ENCODE measurements at regions not wholly inside any gene's neighbourhood (a gene's known extent, or its start where the extent isn't known, plus 50 kb on each side); places are given as distances from the start of the nearest gene placed in this dataset.

DNA sequence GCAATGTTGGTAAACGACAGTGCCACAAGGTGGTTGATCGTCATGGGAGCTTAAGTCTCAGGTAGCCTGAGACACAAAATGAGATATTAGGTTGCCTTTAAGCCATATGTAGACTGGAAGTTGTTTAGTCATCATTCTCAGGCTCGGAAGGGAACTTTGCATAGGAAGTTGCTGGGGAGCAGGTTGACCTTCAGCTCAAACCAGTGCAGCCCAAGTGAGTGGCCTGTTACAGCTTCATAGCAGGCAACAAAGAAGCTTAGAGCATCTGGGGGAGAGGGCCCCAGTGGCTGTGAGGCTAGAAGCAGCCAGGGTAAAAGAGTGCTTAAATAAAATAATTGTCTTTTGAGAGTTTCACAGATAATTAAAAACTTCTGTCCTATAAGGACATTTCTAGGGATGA, 404.0 kb downstream of the GUCY1A2 start:
- DNase-seq, result no peak

DNA sequence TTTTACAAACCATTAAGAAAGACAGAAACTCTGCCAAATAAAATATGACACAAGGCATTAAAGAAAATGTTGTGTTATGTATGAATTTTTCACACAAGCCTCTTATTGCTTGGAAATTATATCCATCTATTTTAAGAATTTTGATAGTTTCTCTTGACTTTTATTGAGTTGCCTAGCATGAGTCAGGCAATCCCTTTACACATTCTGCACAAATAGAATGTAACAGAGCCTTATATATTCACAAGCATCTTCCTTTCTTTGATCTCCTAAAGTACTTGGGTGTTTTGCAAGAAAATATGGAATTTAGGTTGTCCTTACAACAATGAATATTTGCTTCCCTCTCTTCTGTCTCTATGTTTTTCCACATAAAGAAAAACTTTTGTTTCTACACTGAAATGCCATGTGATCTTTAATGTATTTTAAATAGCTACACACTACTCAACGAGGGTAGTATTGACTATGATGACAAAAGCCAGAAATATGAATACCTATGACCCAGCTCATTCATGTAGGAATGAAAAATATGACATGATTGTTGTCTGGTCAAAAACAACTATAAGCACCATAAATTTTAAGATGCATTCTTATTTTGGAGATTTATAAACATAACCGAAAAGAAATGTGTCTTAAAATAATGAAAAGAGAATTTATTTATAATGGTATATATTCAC, 398.8 kb downstream of the GUCY1A2 start:
- DNase-seq, result no peak

DNA sequence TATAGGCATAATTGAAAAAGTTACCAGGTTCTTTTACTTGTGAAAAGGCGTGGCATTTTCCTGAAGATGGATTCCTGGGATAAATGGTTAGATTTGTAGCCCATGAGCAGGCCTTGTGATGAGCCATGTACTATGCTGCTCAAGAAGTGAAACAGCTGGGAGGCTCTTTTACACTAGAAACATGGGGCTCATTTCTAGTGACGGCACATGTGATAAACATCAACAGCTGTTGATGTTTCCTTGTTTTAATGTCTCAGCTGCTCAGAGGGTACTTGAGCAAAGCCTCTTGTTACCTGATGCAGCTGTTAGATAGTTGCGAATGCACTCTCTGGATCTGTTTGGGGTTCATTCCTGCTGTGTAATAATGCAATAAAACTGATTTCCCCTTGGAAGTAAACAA, 396.8 kb downstream of the GUCY1A2 start:
- DNase-seq, result no peak
